Breast epithelium (tissue), 4 donors: ENCODE measurements at regions not wholly inside any gene's neighbourhood (a gene's known extent, or its start where the extent isn't known, plus 50 kb on each side); places are given as distances from the start of the nearest gene placed in this dataset.

ENCODE experiments used
- DNase-seq, 2 donors: peaks; one replicate each; pipeline ENCODE4 v3.0.0-alpha.2; 2019; ENCODE audit warnings: low spot score in 2 of 2
- H3K27ac ChIP-seq, 2 donors: fragments of 200-600 bp; sonication (generic) in 1 of 2; one replicate each; pipeline ENCODE4 v1.5.1; 2016 to 2019; ENCODE audit warnings: mild to moderate bottlenecking in 1 of 2
- H3K27me3 ChIP-seq, 2 donors: fragments of 200-600 bp; sonication (generic) in 1 of 2; one replicate each; pipeline versions ENCODE4 v1.5.1 to v1.6.0; 2017 to 2019; ENCODE audit warnings: control low read depth in 1 of 2, mild to moderate bottlenecking in 1 of 2
- H3K36me3 ChIP-seq: fragments of 200-600 bp; one replicate; pipeline ENCODE4 v1.5.1; 2019
- H3K4me1 ChIP-seq, 2 donors: fragments of 200-600 bp; sonication (generic); one replicate each; pipeline ENCODE4 v1.5.1; 2016 to 2019; ENCODE audit warnings: control low read depth in 1 of 2
- H3K4me3 ChIP-seq, 3 donors: fragments of 200-600 bp; sonication (generic); 1 replicate in 2 of 3; 2 replicates in 1 of 3; pipeline ENCODE4 v1.5.1; 2016 to 2019; ENCODE audit warnings: mild to moderate bottlenecking in 3 of 3, moderate library complexity in 2 of 3
- H3K9me3 ChIP-seq, 2 donors: fragments of 200-600 bp; sonication (generic) in 1 of 2; one replicate each; pipeline ENCODE4 v1.5.1; 2016 to 2019; ENCODE audit warnings: control low read depth in 1 of 2
- CTCF ChIP-seq, 3 donors: fragments of 450-650 bp; IDR thresholded peaks; one replicate each; pipeline ENCODE4 v1.5.1; 2016 to 2017; ENCODE audit warnings: antibody characterized with exemption in 3 of 3, mild to moderate bottlenecking in 3 of 3, moderate library complexity in 3 of 3
- POLR2A ChIP-seq: fragments of 450-650 bp; IDR thresholded peaks from one replicate; pipeline ENCODE4 v1.6.1; 2016; ENCODE audit warnings: antibody characterized with exemption, mild to moderate bottlenecking, moderate library complexity
- POLR2AphosphoS5 ChIP-seq, 3 donors: sonication (generic); formaldehyde crosslinking; IDR thresholded peaks; one replicate each; pipeline ENCODE4 v1.6.1; 2017; ENCODE audit warnings: antibody characterized with exemption in 3 of 3
- intact Hi-C: fragments of 100-400 bp; cut with DNase I; formaldehyde crosslinking; loops from one replicate; pipeline ENCODE4 v1.15.1; 2023; ENCODE audit warnings: low total_unique reads

- TF ChIP-seq POLR2A (no peak), CTCF (IDR thresholded peaks at IDR 0.05) (no peak), POLR2AphosphoS5 (IDR thresholded peaks at IDR 0.05) (no peak)
- DNase-seq, result no peak
- no peaks in the 10 kb centered on the region for H3K4me1 ChIP-seq
- intact Hi-C loops, result no loop called here
- peaks cover 0 to 33% of the 10 kb centered on the region in 2 donors for H3K27me3 ChIP-seq
- no peaks in the 10 kb centered on the region for H3K36me3 ChIP-seq
- H3K4me3 ChIP-seq, result no peak overlapping the region
- no peak overlapping the region for H3K27ac ChIP-seq
- H3K9me3 ChIP-seq, result peaks cover 0 to 15% of the 10 kb centered on the region in 2 donors
These were observed 1309.4 kb downstream of the TBC1D22A start for GRCh38 chr22:48071828-48072227.

GRCh38 chr22:48071305-48071704 is 1308.9 kb downstream of the TBC1D22A start:
- intact Hi-C loops, result no loop called here
- Histone ChIP-seq H3K9me3 (peaks cover 0 to 15% of the 10 kb centered on the region in 2 donors), H3K27ac (no peak overlapping the region), H3K4me1 (no peaks in the 10 kb centered on the region), H3K4me3 (no peak overlapping the region), H3K27me3 (peaks cover 0 to 38% of the 10 kb centered on the region in 2 donors), H3K36me3 (no peaks in the 10 kb centered on the region)
- TF ChIP-seq CTCF (IDR thresholded peaks at IDR 0.05) (no peak), POLR2AphosphoS5 (IDR thresholded peaks at IDR 0.05) (no peak), POLR2A (no peak)
- no peak for DNase-seq

- no peak for DNase-seq
- Histone ChIP-seq H3K36me3 (no peaks in the 10 kb centered on the region), H3K27me3 (peaks cover 0 to 43% of the 10 kb centered on the region in 2 donors), H3K27ac (no peak overlapping the region), H3K4me3 (no peak overlapping the region), H3K9me3 (peaks cover 0 to 15% of the 10 kb centered on the region in 2 donors), H3K4me1 (no peaks in the 10 kb centered on the region)
- TF ChIP-seq POLR2A (no peak), CTCF (IDR thresholded peaks at IDR 0.05) (no peak), POLR2AphosphoS5 (IDR thresholded peaks at IDR 0.05) (no peak)
- intact Hi-C loops, result no loop called here
These were observed 1308.3 kb downstream of the TBC1D22A start for GRCh38 chr22:48070760-48071159.

- Histone ChIP-seq H3K4me1 (no peaks in the 10 kb centered on the region), H3K36me3 (no peaks in the 10 kb centered on the region), H3K9me3 (peaks cover 0 to 15% of the 10 kb centered on the region in 2 donors), H3K27ac (no peak overlapping the region), H3K27me3 (peaks cover 0 to 44% of the 10 kb centered on the region in 2 donors), H3K4me3 (no peak overlapping the region)
- intact Hi-C loops, result no loop called here
- no peak for DNase-seq
- TF ChIP-seq CTCF (IDR thresholded peaks at IDR 0.05), result no peak
- TF ChIP-seq POLR2AphosphoS5 (IDR thresholded peaks at IDR 0.05), result no peak
- no peak for TF ChIP-seq POLR2A
These were observed 1307.6 kb downstream of the TBC1D22A start for GRCh38 chr22:48070083-48070482.

GRCh38 chr22:48069256-48069655 is 1306.8 kb downstream of the TBC1D22A start:
- Histone ChIP-seq H3K36me3 (no peaks in the 10 kb centered on the region), H3K27ac (no peak overlapping the region), H3K4me1 (no peaks in the 10 kb centered on the region), H3K27me3 (peaks cover 0 to 47% of the 10 kb centered on the region in 2 donors), H3K9me3 (peaks cover 0 to 15% of the 10 kb centered on the region in 2 donors), H3K4me3 (no peak overlapping the region)
- intact Hi-C loops, result no loop called here
- TF ChIP-seq POLR2AphosphoS5 (IDR thresholded peaks at IDR 0.05) (no peak), CTCF (IDR thresholded peaks at IDR 0.05) (no peak), POLR2A (no peak)
- DNase-seq, result no peak
